Panc1 (cell line): ENCODE measurements at regions not wholly inside any gene's neighbourhood (a gene's known extent, or its start where the extent isn't known, plus 50 kb on each side); places are given as distances from the start of the nearest gene placed in this dataset.

Experiments used
- ATAC-seq: fragments of 200-7000 bp; cut with Tn5 transposase; 2 replicates; pipeline ENCODE4 v1.9.1; 2020; ENCODE audit warnings: mild to moderate bottlenecking, moderate library complexity
- BruUV-seq: library from RNA; stranded (reverse); fragments of 400-500 nt; replicated peaks from 2 replicates; lab custom pipeline; 2021; lab: Mats Ljungman, UMichigan
- CTCF ChIA-PET: fragments of 300-600 bp; sonication (Branson Sonifier 250); formaldehyde crosslinking; loops from one replicate; lab custom pipeline; 2022; ENCODE audit warnings: antibody characterized with exemption; lab: Charles Lee
- POLR2A ChIA-PET: fragments of 300-600 bp; sonication (Branson Sonifier 250); formaldehyde crosslinking; loops from one replicate; lab custom pipeline; 2022; ENCODE audit warnings: antibody characterized with exemption; lab: Charles Lee
- DNase-seq: peaks from one replicate; pipeline ENCODE4 v3.0.0-alpha.2; 2010; ENCODE audit warnings: low read depth, low spot score
- H3K27ac ChIP-seq: 2 replicates; pipeline ENCODE4 v1.5.1; 2011; ENCODE audit warnings: mild to moderate bottlenecking, low read length, inconsistent platforms
- H3K27me3 ChIP-seq: fragments of 200-500 bp; sonication (Bioruptor generic); 2 replicates; pipeline ENCODE4 v1.6.0; 2014; ENCODE audit warnings: low read length, inconsistent platforms; ENCODE audit not compliant: control insufficient read depth, insufficient read depth
- H3K36me3 ChIP-seq: fragments of 200-500 bp; sonication (Bioruptor generic); 2 replicates; pipeline ENCODE4 v1.5.1; 2014; ENCODE audit warnings: inconsistent platforms, mild to moderate bottlenecking, low read length, moderate library complexity; ENCODE audit not compliant: control insufficient read depth, insufficient read depth
- H3K4me1 ChIP-seq: 2 replicates; pipeline ENCODE4 v1.5.1; 2011; ENCODE audit warnings: inconsistent platforms, mild to moderate bottlenecking, low read length, moderate library complexity; ENCODE audit not compliant: control insufficient read depth, insufficient read depth
- H3K4me3 ChIP-seq, 2 experiments: 2 replicates each; pipeline ENCODE4 v1.5.1; 2011 to 2012; ENCODE audit warnings: low read depth in 2 of 2, low read length in 2 of 2, mild to moderate bottlenecking in 2 of 2, inconsistent platforms in 1 of 2, moderate library complexity in 1 of 2
- H3K9me3 ChIP-seq: fragments of 200-500 bp; sonication (Bioruptor generic); 2 replicates; pipeline ENCODE4 v1.5.1; 2014; ENCODE audit warnings: low read depth, mild to moderate bottlenecking, inconsistent platforms, low read length, moderate library complexity; ENCODE audit not compliant: control insufficient read depth, insufficient read depth
- CTCF ChIP-seq: fragments of 450-650 bp; IDR thresholded peaks from 2 replicates; pipeline ENCODE4 v1.5.1; 2017; ENCODE audit warnings: mild to moderate bottlenecking
- POLR2AphosphoS5 ChIP-seq: IDR thresholded peaks from 2 replicates; pipeline ENCODE4 v1.6.1; 2012; ENCODE audit warnings: mild to moderate bottlenecking, low read depth, low read length, moderate library complexity
- REST ChIP-seq, 2 experiments: IDR thresholded peaks; 2 replicates each; pipeline ENCODE4 v1.6.1; 2011 to 2012; ENCODE audit warnings: low read depth in 2 of 2, control low read depth in 1 of 2, low read length in 1 of 2, mild to moderate bottlenecking in 1 of 2, moderate library complexity in 1 of 2; ENCODE audit not compliant: insufficient read depth in 1 of 2
- SIN3A ChIP-seq: IDR thresholded peaks from 2 replicates; pipeline ENCODE4 v1.6.1; 2012; ENCODE audit warnings: low read depth, mild to moderate bottlenecking, low read length, moderate library complexity, borderline replicate concordance; ENCODE audit not compliant: insufficient read depth
- TCF7L2 ChIP-seq: IDR thresholded peaks from 2 replicates; pipeline ENCODE4 v1.6.1; 2011; ENCODE audit warnings: mild to moderate bottlenecking, low read depth, low read length, inconsistent platforms
- in situ Hi-C: cut with HindIII; loops from 2 replicates; pipeline ENCODE4 v1.10.0; 2016; ENCODE audit warnings: low sequenced_read_pairs, low pct_unique_long_range_greater_than_20kb
- intact Hi-C: fragments of 100-400 bp; cut with micrococcal nuclease; formaldehyde crosslinking; loops from one replicate; pipeline ENCODE4 v1.10.0; 2022; ENCODE audit not compliant: unreplicated experiment

- Histone ChIP-seq H3K27ac (no peak overlapping the region), H3K36me3 (no peaks in the 10 kb centered on the region), H3K9me3 (no peaks in the 10 kb centered on the region), H3K4me3 (no peak overlapping the region), H3K27me3 (no peaks in the 10 kb centered on the region), H3K4me1 (no peaks in the 10 kb centered on the region)
- no peak for ATAC-seq
- CTCF ChIA-PET, result no interaction called here
- in situ Hi-C loops, result no loop called here
- TF ChIP-seq REST (IDR thresholded peaks at IDR 0.05; ENCODE audit: insufficient read depth in 1 of 2, low read depth in 2 of 2, low read length in 1 of 2) (no peak), TCF7L2 (no peak), POLR2AphosphoS5 (no peak), SIN3A (no peak), CTCF (no peak)
- no peak for DNase-seq
- intact Hi-C loops, result loop anchor here (5.0 to 10.0 kb wide), 2 partner anchors 270 to 872 kb away; no protein-coding TSS in a partner anchor
- POLR2A ChIA-PET, result no interaction called here
- no TSS peak for BruUV-seq
Observed at GRCh38 chr7:113424185-113424817, 305.9 kb upstream of the SMIM30 start.

DNA sequence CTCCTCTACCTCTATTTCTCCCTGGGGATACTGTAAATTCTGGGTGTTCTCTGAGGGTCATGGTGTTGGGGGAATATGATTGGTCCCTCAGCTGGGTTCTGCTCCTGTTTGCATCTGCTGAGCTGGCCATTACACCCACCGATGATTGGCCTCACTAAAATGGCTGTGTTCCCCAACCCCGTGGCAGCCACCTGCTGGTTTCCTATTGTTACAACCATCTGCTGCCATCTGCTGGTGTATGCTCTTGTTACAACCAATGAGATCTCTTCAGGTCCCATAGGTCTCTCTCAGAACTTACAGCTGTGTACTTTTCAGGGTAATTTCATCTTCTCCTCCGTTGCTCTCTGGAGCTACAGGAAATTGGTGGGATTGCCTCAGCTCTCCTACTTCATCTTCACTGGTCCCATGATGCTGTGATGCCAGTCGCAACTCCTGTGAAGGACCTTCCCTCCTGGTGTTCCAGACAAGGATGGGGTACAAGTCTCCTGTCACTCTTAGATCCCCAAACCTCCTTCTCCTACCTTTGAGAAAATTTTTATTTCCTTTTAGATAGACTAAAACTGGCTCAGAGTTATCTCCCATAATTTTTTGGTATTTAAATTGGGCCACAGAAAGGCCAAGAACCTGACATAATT is 303.5 kb upstream of the SMIM30 start:
- BruUV-seq, result no TSS peak

More for the DNA sequence above, 303.5 kb upstream of the SMIM30 start:
- intact Hi-C loops, result loop anchor here (1.0 to 10.0 kb wide), 4 partner anchors 263 to 870 kb away; no protein-coding TSS in a partner anchor
- in situ Hi-C loops, result no loop called here
- H3K4me1 ChIP-seq, result no peaks in the 10 kb centered on the region
- H3K27me3 ChIP-seq, result no peaks in the 10 kb centered on the region
- H3K9me3 ChIP-seq, result no peaks in the 10 kb centered on the region
- H3K4me3 ChIP-seq, result no peak overlapping the region
- DNase-seq (peak; percentile 67), ATAC-seq (peak; percentile 96)
- H3K27ac ChIP-seq, result no peak overlapping the region
- H3K36me3 ChIP-seq, result no peaks in the 10 kb centered on the region
- POLR2A ChIA-PET, result no interaction called here
- TF ChIP-seq REST (IDR thresholded peaks at IDR 0.05; ENCODE audit: insufficient read depth in 1 of 2, low read depth in 2 of 2, low read length in 1 of 2), result no peak
- no peak for TF ChIP-seq POLR2AphosphoS5
- no peak for TF ChIP-seq SIN3A
- peak; percentile 83 for TF ChIP-seq CTCF
- CTCF ChIA-PET, result interaction anchor here (0.5 to 1.5 kb wide), 5 partner anchors 262 to 871 kb away, joined by 3 to 4 read pairs (median 4); no protein-coding TSS in a partner anchor
